WI38 (cell line): ENCODE measurements at regions not wholly inside any gene's neighbourhood (a gene's known extent, or its start where the extent isn't known, plus 50 kb on each side); places are given as distances from the start of the nearest gene placed in this dataset.

ENCODE experiments used
- H3K4me3 ChIP-seq: 2 replicates; pipeline ENCODE4 v1.5.1; 2011; ENCODE audit warnings: low read depth, mild to moderate bottlenecking, control low read depth, low read length
- TF ChIP-seq, protein P1 (sequence below): IDR thresholded peaks from 2 replicates; pipeline ENCODE4 v1.5.1; 2012; ENCODE audit warnings: low read depth, mild to moderate bottlenecking, control low read depth, low read length

GRCh38 chr1:201740086-201740541 lies 88.8 kb upstream of the IPO9 start:
- TF ChIP-seq, protein P1, sequence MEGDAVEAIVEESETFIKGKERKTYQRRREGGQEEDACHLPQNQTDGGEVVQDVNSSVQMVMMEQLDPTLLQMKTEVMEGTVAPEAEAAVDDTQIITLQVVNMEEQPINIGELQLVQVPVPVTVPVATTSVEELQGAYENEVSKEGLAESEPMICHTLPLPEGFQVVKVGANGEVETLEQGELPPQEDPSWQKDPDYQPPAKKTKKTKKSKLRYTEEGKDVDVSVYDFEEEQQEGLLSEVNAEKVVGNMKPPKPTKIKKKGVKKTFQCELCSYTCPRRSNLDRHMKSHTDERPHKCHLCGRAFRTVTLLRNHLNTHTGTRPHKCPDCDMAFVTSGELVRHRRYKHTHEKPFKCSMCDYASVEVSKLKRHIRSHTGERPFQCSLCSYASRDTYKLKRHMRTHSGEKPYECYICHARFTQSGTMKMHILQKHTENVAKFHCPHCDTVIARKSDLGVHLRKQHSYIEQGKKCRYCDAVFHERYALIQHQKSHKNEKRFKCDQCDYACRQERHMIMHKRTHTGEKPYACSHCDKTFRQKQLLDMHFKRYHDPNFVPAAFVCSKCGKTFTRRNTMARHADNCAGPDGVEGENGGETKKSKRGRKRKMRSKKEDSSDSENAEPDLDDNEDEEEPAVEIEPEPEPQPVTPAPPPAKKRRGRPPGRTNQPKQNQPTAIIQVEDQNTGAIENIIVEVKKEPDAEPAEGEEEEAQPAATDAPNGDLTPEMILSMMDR = no peak
- H3K4me3 ChIP-seq = no peak overlapping the region

- H3K4me3 ChIP-seq = no peak overlapping the region
- TF ChIP-seq, protein P1 = no peak
Observed at GRCh38 chr1:201740670-201741111, 88.3 kb upstream of the IPO9 start.

DNA sequence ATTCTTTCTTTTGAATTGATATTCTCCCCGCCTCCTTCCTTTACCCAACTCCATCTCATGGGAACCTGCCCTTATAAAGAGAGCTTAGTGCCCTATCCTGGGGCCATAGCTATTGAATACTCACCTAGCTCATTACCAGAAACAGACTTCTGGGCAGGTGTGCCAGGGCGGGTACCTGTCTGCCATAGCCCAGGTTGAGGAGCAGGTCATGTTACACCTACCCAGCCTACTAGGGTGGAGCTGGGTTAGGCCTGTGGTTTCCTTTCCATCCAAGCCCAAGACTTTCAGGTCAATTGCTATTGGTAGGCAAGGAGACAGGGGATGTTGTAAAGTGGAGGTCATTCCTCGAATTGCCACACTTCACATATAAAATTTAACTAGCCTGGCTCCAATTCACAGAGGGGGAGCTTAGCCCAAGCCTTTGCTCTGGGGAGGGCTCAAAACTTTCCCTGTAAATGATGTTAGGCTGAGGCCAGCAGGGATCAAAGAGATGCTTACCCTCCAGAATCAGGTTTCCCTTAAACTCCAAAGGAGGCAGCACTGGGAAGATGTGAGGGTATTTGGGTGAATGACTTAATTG lies 87.1 kb upstream of the IPO9 start:
- TF ChIP-seq, protein P1 = no peak
- H3K4me3 ChIP-seq = no peak overlapping the region

- no peak overlapping the region for H3K4me3 ChIP-seq
- TF ChIP-seq, protein P1 = no peak
Observed at GRCh38 chr1:201742476-201742875, 86.5 kb upstream of the IPO9 start.

GRCh38 chr1:201742955-201743805 lies 85.8 kb upstream of the IPO9 start:
- TF ChIP-seq, protein P1 = no peak
- H3K4me3 ChIP-seq = no peak overlapping the region

DNA sequence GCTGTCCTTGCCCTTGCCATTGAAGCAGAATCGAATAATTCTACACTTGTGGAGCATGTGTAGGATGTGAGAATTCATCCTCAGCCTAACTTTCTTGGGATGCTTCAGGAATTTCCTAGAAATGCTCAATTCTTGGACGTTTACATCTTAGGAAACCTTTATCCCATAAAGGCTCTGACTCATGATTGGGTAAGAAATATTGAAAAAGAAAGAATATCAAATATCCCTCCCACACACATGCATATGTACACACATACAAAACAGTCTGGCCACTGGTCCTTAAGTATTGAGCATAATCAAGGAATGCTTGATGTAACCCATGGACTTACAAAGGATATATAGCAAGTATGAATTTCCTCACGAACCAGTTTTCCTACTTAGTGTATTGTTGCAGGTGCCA lies 83.9 kb upstream of the IPO9 start:
- TF ChIP-seq, protein P1 = no peak
- H3K4me3 ChIP-seq = no peak overlapping the region

GRCh38 chr1:201746156-201746555 lies 82.8 kb upstream of the IPO9 start:
- H3K4me3 ChIP-seq = no peak overlapping the region
- TF ChIP-seq, protein P1 = no peak
